ENCODE measurements at regions not wholly inside any gene's neighbourhood (a gene's known extent, or its start where the extent isn't known, plus 50 kb on each side); places are given as distances from the start of the nearest gene placed in this dataset.

DNA sequence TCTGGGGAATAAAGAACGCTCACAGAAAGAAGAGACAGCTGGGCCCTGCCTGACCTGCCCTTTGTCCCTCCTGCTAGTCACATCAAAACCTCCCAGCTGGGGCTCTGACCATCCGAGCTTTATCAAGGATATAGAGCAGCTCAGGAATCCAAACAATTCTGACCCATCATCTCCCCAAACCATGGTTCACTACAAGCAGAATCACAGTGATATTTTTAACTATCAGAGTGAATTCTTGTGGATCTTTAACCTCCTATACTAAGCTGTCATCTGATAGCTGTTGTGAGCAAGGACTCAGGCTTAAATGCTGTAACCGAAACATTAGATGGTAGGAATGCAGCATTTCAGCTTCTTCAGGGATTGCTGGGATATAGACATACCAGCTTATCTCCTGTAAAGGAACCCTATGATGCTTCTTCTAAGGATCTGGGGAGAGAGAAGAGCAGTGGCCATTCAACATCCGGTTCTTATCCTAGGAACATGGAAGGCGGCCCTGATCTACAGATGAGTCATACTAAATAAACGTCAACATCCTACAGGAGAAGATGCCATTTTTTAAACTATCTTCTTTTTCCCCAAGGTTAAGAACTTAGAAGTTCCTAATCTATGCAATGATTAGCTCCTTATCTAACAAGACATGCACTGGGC is 84.7 kb upstream of the AKIP1 start:
- Histone ChIP-seq H3K9ac (ENCODE audit: insufficient read depth in 1 of 2, low read length in 2 of 2) (no peak overlapping the region), H3K27me3 (ENCODE audit: control insufficient read depth in 3 of 3, insufficient read depth in 3 of 3, low read length in 2 of 3) (no peaks in the 10 kb centered on the region), H3K4me3 (no peak overlapping the region), H3K27ac (ENCODE audit: low read depth in 1 of 2, low read length in 1 of 2) (no peak overlapping the region), H3K36me3 (ENCODE audit: control insufficient read depth in 4 of 4, insufficient read depth in 4 of 4, low read length in 4 of 4) (peaks cover 0 to 11% (median 3%) of the 10 kb centered on the region in 4 donors), H3K4me1 (ENCODE audit: control insufficient read depth in 5 of 5, insufficient read depth in 5 of 5, low read length in 5 of 5) (peaks cover 0 to 6% (median 0%) of the 10 kb centered on the region in 5 donors), H3K9me3 (ENCODE audit: control insufficient read depth in 4 of 4, insufficient read depth in 3 of 4, low read length in 3 of 4) (peaks cover 0 to 2% (median 0%) of the 10 kb centered on the region in 4 donors)
- TF ChIP-seq, protein P1, sequence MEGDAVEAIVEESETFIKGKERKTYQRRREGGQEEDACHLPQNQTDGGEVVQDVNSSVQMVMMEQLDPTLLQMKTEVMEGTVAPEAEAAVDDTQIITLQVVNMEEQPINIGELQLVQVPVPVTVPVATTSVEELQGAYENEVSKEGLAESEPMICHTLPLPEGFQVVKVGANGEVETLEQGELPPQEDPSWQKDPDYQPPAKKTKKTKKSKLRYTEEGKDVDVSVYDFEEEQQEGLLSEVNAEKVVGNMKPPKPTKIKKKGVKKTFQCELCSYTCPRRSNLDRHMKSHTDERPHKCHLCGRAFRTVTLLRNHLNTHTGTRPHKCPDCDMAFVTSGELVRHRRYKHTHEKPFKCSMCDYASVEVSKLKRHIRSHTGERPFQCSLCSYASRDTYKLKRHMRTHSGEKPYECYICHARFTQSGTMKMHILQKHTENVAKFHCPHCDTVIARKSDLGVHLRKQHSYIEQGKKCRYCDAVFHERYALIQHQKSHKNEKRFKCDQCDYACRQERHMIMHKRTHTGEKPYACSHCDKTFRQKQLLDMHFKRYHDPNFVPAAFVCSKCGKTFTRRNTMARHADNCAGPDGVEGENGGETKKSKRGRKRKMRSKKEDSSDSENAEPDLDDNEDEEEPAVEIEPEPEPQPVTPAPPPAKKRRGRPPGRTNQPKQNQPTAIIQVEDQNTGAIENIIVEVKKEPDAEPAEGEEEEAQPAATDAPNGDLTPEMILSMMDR (IDR thresholded peaks at IDR 0.05; ENCODE audit: control extremely low read depth, extremely low read depth): no peak
- WGBS, 2 donors: 66 to 86% methylated on average over 6 of the region's 6 CpGs
- ATAC-seq (ENCODE audit: insufficient read depth, low FRiP score): no peak
- no peak for DNase-seq

DNA sequence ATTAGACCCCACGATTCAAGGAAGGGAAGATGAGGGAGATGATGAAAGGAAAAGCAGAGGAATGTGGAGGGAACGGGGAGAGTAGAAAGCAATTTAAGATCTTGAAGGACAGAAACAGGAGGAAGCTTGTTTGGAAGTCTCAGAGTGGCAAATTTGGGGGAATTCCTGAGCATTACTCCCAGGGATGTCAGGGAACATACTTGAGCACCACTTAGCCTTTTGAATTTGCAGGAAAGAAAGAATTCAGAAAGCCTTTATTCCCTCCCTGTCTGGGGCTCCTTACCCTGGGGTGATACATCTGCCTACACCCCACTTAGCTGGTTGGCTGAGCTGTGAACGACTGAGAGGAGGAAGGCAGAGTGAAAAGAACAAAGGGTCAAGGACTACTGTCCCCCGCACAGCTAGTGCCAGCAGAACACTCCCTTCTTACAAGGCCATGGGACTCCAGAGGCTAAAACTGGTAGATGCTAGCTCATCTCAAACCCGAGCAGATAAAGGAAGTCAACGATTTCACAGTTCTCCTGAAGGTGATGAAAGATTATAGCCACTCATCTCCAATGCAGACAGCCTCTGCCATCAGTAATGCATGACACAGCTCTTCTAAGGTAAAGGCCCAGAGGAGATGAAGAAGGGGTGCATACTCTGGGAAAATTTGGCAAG is 84.0 kb upstream of the AKIP1 start:
- Histone ChIP-seq H3K9me3 (ENCODE audit: control insufficient read depth in 4 of 4, insufficient read depth in 3 of 4, low read length in 3 of 4) (peaks cover 0 to 2% (median 0%) of the 10 kb centered on the region in 4 donors), H3K36me3 (ENCODE audit: control insufficient read depth in 4 of 4, insufficient read depth in 4 of 4, low read length in 4 of 4) (peaks cover 0 to 11% (median 3%) of the 10 kb centered on the region in 4 donors), H3K9ac (ENCODE audit: insufficient read depth in 1 of 2, low read length in 2 of 2) (no peak overlapping the region), H3K27ac (ENCODE audit: low read depth in 1 of 2, low read length in 1 of 2) (peak overlapping the region in 1 of 2 donors; percentile 26), H3K4me3 (no peak overlapping the region), H3K27me3 (ENCODE audit: control insufficient read depth in 3 of 3, insufficient read depth in 3 of 3, low read length in 2 of 3) (no peaks in the 10 kb centered on the region), H3K4me1 (ENCODE audit: control insufficient read depth in 5 of 5, insufficient read depth in 5 of 5, low read length in 5 of 5) (peaks cover 0 to 6% (median 0%) of the 10 kb centered on the region in 5 donors)
- DNase-seq (no peak), ATAC-seq (ENCODE audit: insufficient read depth, low FRiP score) (peak; percentile 19)
- WGBS, 2 donors: 47 to 51% methylated on average over 6 of the region's 6 CpGs
- TF ChIP-seq, protein P1 (IDR thresholded peaks at IDR 0.05; ENCODE audit: control extremely low read depth, extremely low read depth): no peak

DNA sequence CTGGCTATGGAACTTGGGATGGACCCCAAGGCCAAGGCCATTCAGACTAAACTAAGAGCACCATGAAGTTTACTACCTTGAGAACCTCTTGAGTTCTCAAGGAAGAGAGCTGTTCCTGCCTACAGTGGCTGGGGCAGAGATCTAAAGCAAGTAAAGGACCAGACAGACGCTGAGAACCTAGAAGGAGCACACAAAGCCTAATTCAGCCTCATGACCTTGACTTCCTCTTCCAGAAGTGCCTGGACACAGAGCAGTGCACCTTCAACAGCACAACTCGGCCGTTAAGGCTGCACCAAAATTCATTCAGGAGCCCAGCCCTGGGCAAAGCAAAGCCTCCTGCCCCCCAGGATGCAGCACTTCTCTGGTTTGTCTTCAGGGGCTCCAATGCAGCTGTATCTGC is 82.9 kb upstream of the AKIP1 start:
- H3K27ac ChIP-seq (ENCODE audit: low read depth in 1 of 2, low read length in 1 of 2): no peak overlapping the region
- H3K9me3 ChIP-seq (ENCODE audit: control insufficient read depth in 4 of 4, insufficient read depth in 3 of 4, low read length in 3 of 4): peaks cover 0 to 2% (median 0%) of the 10 kb centered on the region in 4 donors
- ATAC-seq (ENCODE audit: insufficient read depth, low FRiP score) (no peak), DNase-seq (no peak)
- TF ChIP-seq, protein P1 (IDR thresholded peaks at IDR 0.05; ENCODE audit: control extremely low read depth, extremely low read depth): no peak
- peaks cover 0 to 11% (median 3%) of the 10 kb centered on the region in 4 donors for H3K36me3 ChIP-seq (ENCODE audit: control insufficient read depth in 4 of 4, insufficient read depth in 4 of 4, low read length in 4 of 4)
- no peak overlapping the region for H3K4me3 ChIP-seq
- peaks cover 0 to 9% (median 0%) of the 10 kb centered on the region in 5 donors for H3K4me1 ChIP-seq (ENCODE audit: control insufficient read depth in 5 of 5, insufficient read depth in 5 of 5, low read length in 5 of 5)
- H3K9ac ChIP-seq (ENCODE audit: insufficient read depth in 1 of 2, low read length in 2 of 2): no peak overlapping the region
- 51 to 80% methylated on average over 3 of the region's 3 CpGs for WGBS, 2 donors
- H3K27me3 ChIP-seq (ENCODE audit: control insufficient read depth in 3 of 3, insufficient read depth in 3 of 3, low read length in 2 of 3): no peaks in the 10 kb centered on the region
